ENCODE measurements at regions not wholly inside any gene's neighbourhood (a gene's known extent, or its start where the extent isn't known, plus 50 kb on each side); places are given as distances from the start of the nearest gene placed in this dataset.
"Not testable (repeated sequence)": the region's sequence is repeated elsewhere in the genome, so short reads cannot be mapped to it uniquely, and the experiment has no call there.

GRCh38 chr21:35982717-35983116 is 77.6 kb downstream of the SETD4 start:
- no peaks in the 10 kb centered on the region for H3K9me3 ChIP-seq (ENCODE audit: control insufficient read depth, insufficient read depth, low read length)
- DNase-seq (ENCODE audit: low read depth, low spot score), result no peak
- H3K4me3 ChIP-seq (ENCODE audit: low read length), result no peak overlapping the region
- WGBS (ENCODE audit: insufficient coverage, insufficient read length), result no CpG with 5 or more reads among the region's 5 CpGs
- H3K4me1 ChIP-seq (ENCODE audit: control insufficient read depth, insufficient read depth, low read length), result no peaks in the 10 kb centered on the region
- H3K36me3 ChIP-seq (ENCODE audit: control insufficient read depth, insufficient read depth, low read length), result no peaks in the 10 kb centered on the region
- H3K27me3 ChIP-seq (ENCODE audit: control insufficient read depth, insufficient read depth, low read length), result no peaks in the 10 kb centered on the region
- no peak overlapping the region for H3K27ac ChIP-seq (ENCODE audit: low read length)

DNA sequence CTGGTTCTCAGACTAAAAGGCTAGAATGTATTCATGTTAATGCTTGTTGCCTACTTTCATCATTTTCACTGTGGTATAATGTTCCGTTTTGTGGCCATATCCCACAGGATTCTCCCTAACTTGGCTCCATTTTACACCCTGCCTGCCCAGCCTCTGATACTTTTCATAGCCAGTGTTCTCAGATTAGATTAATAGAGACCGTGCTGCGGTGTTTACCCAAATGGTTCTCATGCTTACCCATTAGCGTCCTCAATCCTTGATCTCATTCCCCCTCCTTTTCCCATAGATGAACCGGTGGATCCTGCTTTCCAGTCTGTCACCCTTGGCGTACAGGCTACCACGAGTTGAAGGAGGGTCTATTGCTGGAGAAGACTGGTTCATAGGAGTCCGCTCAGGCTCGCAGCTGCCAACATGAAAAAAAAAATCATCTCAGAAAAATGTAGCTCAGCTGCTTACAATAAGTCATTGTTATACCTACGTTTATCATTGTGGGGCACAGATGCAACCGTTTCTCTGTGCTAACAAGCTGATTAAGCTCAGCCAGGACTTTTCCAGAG is 78.7 kb downstream of the SETD4 start:
- DNase-seq (ENCODE audit: low read depth, low spot score), result no peak
- Histone ChIP-seq H3K36me3 (ENCODE audit: control insufficient read depth, insufficient read depth, low read length) (no peaks in the 10 kb centered on the region), H3K27me3 (ENCODE audit: control insufficient read depth, insufficient read depth, low read length) (no peaks in the 10 kb centered on the region), H3K4me1 (ENCODE audit: control insufficient read depth, insufficient read depth, low read length) (no peaks in the 10 kb centered on the region), H3K9me3 (ENCODE audit: control insufficient read depth, insufficient read depth, low read length) (no peaks in the 10 kb centered on the region), H3K4me3 (ENCODE audit: low read length) (no peak overlapping the region), H3K27ac (ENCODE audit: low read length) (no peak overlapping the region)
- no CpG with 5 or more reads among the region's 11 CpGs for WGBS (ENCODE audit: insufficient coverage, insufficient read length)

GRCh38 chr21:35980821-35981220 is 79.5 kb downstream of the SETD4 start:
- H3K36me3 ChIP-seq (ENCODE audit: control insufficient read depth, insufficient read depth, low read length), result no peaks in the 10 kb centered on the region
- no peaks in the 10 kb centered on the region for H3K4me1 ChIP-seq (ENCODE audit: control insufficient read depth, insufficient read depth, low read length)
- DNase-seq (ENCODE audit: low read depth, low spot score), result no peak
- WGBS (ENCODE audit: insufficient coverage, insufficient read length), result no CpG with 5 or more reads among the region's 5 CpGs
- no peak overlapping the region for H3K27ac ChIP-seq (ENCODE audit: low read length)
- H3K9me3 ChIP-seq (ENCODE audit: control insufficient read depth, insufficient read depth, low read length), result no peaks in the 10 kb centered on the region
- H3K27me3 ChIP-seq (ENCODE audit: control insufficient read depth, insufficient read depth, low read length), result no peaks in the 10 kb centered on the region
- no peak overlapping the region for H3K4me3 ChIP-seq (ENCODE audit: low read length)

DNA sequence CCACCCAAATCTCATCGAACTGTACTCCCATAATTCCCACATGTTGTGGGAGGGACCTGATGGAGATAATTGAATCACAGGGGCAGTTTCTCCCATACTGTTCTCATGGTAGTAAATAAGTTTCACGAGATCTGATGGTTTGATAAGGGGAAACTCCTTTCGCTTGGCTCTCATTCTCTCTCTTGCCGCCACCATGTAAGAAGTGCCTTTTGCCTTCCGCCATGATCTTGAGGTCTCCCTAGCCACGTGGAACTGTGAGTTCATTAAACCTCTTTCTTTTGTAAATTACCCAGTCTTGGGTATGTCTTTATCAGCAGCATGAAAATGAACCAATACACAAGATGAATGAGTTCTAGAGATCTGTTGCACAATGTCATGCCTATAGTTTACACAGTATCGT is 82.5 kb downstream of the SETD4 start:
- H3K4me1 ChIP-seq (ENCODE audit: control insufficient read depth, insufficient read depth, low read length); H3K27me3 ChIP-seq (ENCODE audit: control insufficient read depth, insufficient read depth, low read length); H3K4me3 ChIP-seq (ENCODE audit: low read length); H3K9me3 ChIP-seq (ENCODE audit: control insufficient read depth, insufficient read depth, low read length); H3K27ac ChIP-seq (ENCODE audit: low read length); H3K36me3 ChIP-seq (ENCODE audit: control insufficient read depth, insufficient read depth, low read length); DNase-seq (ENCODE audit: low read depth, low spot score): not testable (repeated sequence)
- WGBS (ENCODE audit: insufficient coverage, insufficient read length), result no CpG with 5 or more reads among the region's 7 CpGs

GRCh38 chr21:35976929-35977328 is 83.4 kb downstream of the SETD4 start:
- H3K9me3 ChIP-seq (ENCODE audit: control insufficient read depth, insufficient read depth, low read length), result no peaks in the 10 kb centered on the region

DNA sequence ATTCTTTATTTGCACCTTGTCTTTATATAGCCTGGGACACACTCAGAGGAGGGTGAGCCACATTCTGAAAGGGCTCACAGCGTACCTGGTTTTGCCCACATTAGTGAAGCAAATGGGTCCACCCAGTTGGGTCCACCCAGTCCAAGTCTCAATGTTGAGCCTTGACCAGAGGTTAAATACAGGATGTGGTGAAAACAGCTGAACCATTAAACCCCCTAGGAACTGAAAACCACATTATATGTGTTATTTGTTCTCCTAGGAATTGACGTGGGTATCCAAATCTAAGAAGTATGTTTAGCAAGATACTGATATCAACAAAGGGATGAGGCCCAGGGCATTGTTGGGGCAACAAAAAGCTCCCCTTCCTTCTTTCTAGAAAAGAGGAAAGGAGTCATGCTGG is 83.8 kb downstream of the SETD4 start:
- Histone ChIP-seq H3K27ac (ENCODE audit: low read length) (no peak overlapping the region), H3K9me3 (ENCODE audit: control insufficient read depth, insufficient read depth, low read length) (no peaks in the 10 kb centered on the region), H3K36me3 (ENCODE audit: control insufficient read depth, insufficient read depth, low read length) (no peaks in the 10 kb centered on the region), H3K4me3 (ENCODE audit: low read length) (no peak overlapping the region), H3K27me3 (ENCODE audit: control insufficient read depth, insufficient read depth, low read length) (no peaks in the 10 kb centered on the region), H3K4me1 (ENCODE audit: control insufficient read depth, insufficient read depth, low read length) (no peaks in the 10 kb centered on the region)
- no peak for DNase-seq (ENCODE audit: low read depth, low spot score)
- no CpG with 5 or more reads among the region's 2 CpGs for WGBS (ENCODE audit: insufficient coverage, insufficient read length)

More at GRCh38 chr21:35976929-35977328, 83.4 kb downstream of the SETD4 start:
- WGBS (ENCODE audit: insufficient coverage, insufficient read length), result no CpG with 5 or more reads among the region's 3 CpGs
- DNase-seq (ENCODE audit: low read depth, low spot score), result no peak
- no peaks in the 10 kb centered on the region for H3K36me3 ChIP-seq (ENCODE audit: control insufficient read depth, insufficient read depth, low read length)
- H3K27me3 ChIP-seq (ENCODE audit: control insufficient read depth, insufficient read depth, low read length), result no peaks in the 10 kb centered on the region
- no peaks in the 10 kb centered on the region for H3K4me1 ChIP-seq (ENCODE audit: control insufficient read depth, insufficient read depth, low read length)
- H3K4me3 ChIP-seq (ENCODE audit: low read length), result no peak overlapping the region
- H3K27ac ChIP-seq (ENCODE audit: low read length), result no peak overlapping the region

DNA sequence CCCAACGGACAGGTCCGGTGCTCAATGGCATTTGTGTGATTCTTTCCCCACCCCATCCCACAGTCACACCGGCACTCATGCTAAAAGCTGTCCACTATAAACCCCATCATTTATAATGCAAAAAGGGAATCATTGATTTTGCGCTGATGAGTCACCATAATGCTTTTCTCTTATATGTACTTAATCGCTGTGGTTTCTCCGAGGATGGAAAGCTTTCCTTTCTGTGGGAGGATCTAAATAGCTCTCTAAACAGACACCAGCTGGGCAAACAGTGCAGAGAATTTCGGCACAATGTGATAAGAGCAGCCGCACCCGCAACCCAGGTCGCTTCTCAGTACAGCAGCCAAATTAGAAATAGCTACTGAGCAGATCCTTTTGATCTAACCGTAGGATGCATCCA is 85.6 kb downstream of the SETD4 start:
- H3K27ac ChIP-seq (ENCODE audit: low read length), result no peak overlapping the region
- H3K27me3 ChIP-seq (ENCODE audit: control insufficient read depth, insufficient read depth, low read length), result no peaks in the 10 kb centered on the region
- no peaks in the 10 kb centered on the region for H3K36me3 ChIP-seq (ENCODE audit: control insufficient read depth, insufficient read depth, low read length)
- H3K4me1 ChIP-seq (ENCODE audit: control insufficient read depth, insufficient read depth, low read length), result no peaks in the 10 kb centered on the region
- no CpG with 5 or more reads among the region's 11 CpGs for WGBS (ENCODE audit: insufficient coverage, insufficient read length)
- DNase-seq (ENCODE audit: low read depth, low spot score), result no peak
- H3K4me3 ChIP-seq (ENCODE audit: low read length), result no peak overlapping the region
- H3K9me3 ChIP-seq (ENCODE audit: control insufficient read depth, insufficient read depth, low read length), result no peaks in the 10 kb centered on the region

DNA sequence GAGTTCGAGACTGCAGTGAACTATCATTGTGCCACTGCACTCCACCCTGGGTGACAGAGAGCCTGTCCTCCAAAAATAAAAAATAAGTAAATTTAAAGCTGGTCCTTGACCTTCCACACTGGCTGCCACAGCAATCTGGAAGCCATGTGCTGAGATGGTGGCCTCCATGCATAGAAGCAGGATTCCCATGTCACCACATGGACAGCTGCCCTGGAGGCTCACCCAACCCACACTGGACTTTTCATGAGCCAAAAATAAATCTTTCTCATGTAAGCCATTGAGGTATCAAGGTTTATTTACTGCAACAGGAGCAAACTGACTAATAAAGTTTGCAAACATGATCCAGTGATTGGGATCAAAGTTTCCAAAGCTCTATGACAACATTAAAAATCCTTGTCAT is 88.5 kb downstream of the SETD4 start:
- DNase-seq (ENCODE audit: low read depth, low spot score), result no peak
- Histone ChIP-seq H3K27ac (ENCODE audit: low read length) (no peak overlapping the region), H3K27me3 (ENCODE audit: control insufficient read depth, insufficient read depth, low read length) (no peaks in the 10 kb centered on the region), H3K36me3 (ENCODE audit: control insufficient read depth, insufficient read depth, low read length) (no peaks in the 10 kb centered on the region), H3K9me3 (ENCODE audit: control insufficient read depth, insufficient read depth, low read length) (no peaks in the 10 kb centered on the region), H3K4me3 (ENCODE audit: low read length) (no peak overlapping the region), H3K4me1 (ENCODE audit: control insufficient read depth, insufficient read depth, low read length) (no peaks in the 10 kb centered on the region)
- WGBS (ENCODE audit: insufficient coverage, insufficient read length), result no CpG with 5 or more reads among the region's 1 CpG

DNA sequence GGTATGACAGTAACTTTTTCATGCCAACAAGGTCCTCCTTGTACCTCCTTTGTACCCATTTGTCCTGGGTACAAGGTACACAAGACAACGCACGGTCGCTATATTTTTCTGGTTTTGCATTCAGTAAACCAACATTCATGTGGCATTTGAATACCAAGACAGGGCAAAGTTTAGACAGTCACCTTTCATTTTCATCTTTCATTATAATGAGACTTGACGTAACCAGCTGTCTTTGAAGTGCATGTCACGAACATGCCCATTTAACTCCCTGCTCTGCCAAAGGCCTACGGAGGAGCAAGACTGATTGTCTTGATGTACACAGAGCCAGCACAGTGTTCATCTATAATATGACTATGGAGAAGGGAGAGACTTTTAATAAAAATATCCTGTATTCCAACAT is 91.0 kb downstream of the SETD4 start:
- Histone ChIP-seq H3K27ac (ENCODE audit: low read length) (no peak overlapping the region), H3K4me1 (ENCODE audit: control insufficient read depth, insufficient read depth, low read length) (no peaks in the 10 kb centered on the region), H3K27me3 (ENCODE audit: control insufficient read depth, insufficient read depth, low read length) (no peaks in the 10 kb centered on the region), H3K36me3 (ENCODE audit: control insufficient read depth, insufficient read depth, low read length) (no peaks in the 10 kb centered on the region), H3K4me3 (ENCODE audit: low read length) (no peak overlapping the region), H3K9me3 (ENCODE audit: control insufficient read depth, insufficient read depth, low read length) (no peaks in the 10 kb centered on the region)
- WGBS (ENCODE audit: insufficient coverage, insufficient read length), result no CpG with 5 or more reads among the region's 6 CpGs
- no peak for DNase-seq (ENCODE audit: low read depth, low spot score)

- Histone ChIP-seq H3K27ac (ENCODE audit: low read length) (no peak overlapping the region), H3K4me3 (ENCODE audit: low read length) (no peak overlapping the region), H3K9me3 (ENCODE audit: control insufficient read depth, insufficient read depth, low read length) (no peaks in the 10 kb centered on the region), H3K27me3 (ENCODE audit: control insufficient read depth, insufficient read depth, low read length) (no peaks in the 10 kb centered on the region), H3K36me3 (ENCODE audit: control insufficient read depth, insufficient read depth, low read length) (no peaks in the 10 kb centered on the region), H3K4me1 (ENCODE audit: control insufficient read depth, insufficient read depth, low read length) (no peaks in the 10 kb centered on the region)
- WGBS (ENCODE audit: insufficient coverage, insufficient read length), result no CpG with 5 or more reads among the region's 3 CpGs
- no peak for DNase-seq (ENCODE audit: low read depth, low spot score)
Observed at GRCh38 chr21:35968564-35968963, 91.8 kb downstream of the SETD4 start.

DNA sequence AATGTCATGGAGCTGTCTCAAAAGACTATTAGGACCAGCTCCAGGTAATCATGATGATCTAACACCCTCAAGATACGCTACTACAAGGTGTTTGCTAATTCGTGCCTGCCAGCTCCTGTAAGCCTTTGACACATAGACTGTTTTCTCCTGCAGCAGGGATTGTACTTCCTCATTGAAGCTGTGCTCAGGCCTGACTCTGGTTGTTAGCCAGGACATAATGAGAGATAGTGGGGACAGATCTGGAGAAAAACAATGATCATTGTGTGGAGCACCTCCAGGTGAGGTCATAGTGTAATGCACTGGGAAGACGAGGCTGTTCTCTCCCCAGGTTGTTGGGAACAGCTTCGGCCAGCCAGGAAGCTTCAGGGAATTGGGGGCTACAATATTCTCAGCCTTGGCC is 94.6 kb downstream of the SETD4 start:
- no peak overlapping the region for H3K4me3 ChIP-seq (ENCODE audit: low read length)
- no peaks in the 10 kb centered on the region for H3K27me3 ChIP-seq (ENCODE audit: control insufficient read depth, insufficient read depth, low read length)
- no peaks in the 10 kb centered on the region for H3K4me1 ChIP-seq (ENCODE audit: control insufficient read depth, insufficient read depth, low read length)
- H3K27ac ChIP-seq (ENCODE audit: low read length), result no peak overlapping the region
- no CpG with 5 or more reads among the region's 4 CpGs for WGBS (ENCODE audit: insufficient coverage, insufficient read length)
- no peaks in the 10 kb centered on the region for H3K9me3 ChIP-seq (ENCODE audit: control insufficient read depth, insufficient read depth, low read length)
- no peak for DNase-seq (ENCODE audit: low read depth, low spot score)
- no peaks in the 10 kb centered on the region for H3K36me3 ChIP-seq (ENCODE audit: control insufficient read depth, insufficient read depth, low read length)

Data from iPS DF 6.9 (cell line).